Prostate gland (tissue), 2 donors: ENCODE measurements at regions not wholly inside any gene's neighbourhood (a gene's known extent, or its start where the extent isn't known, plus 50 kb on each side); places are given as distances from the start of the nearest gene placed in this dataset.

Source experiments
- DNase-seq: peaks from one replicate; pipeline ENCODE4 v3.0.0-alpha.2; 2019; ENCODE audit warnings: low spot score
- H3K27ac ChIP-seq, 2 donors: fragments of 200-600 bp; sonication (generic); 2 replicates each; pipeline ENCODE4 v1.5.1; 2017 to 2019
- H3K27me3 ChIP-seq: fragments of 200-600 bp; sonication (generic); replicated peaks from 2 replicates; pipeline ENCODE4 v1.5.1; 2019; ENCODE audit not compliant: insufficient read depth
- H3K36me3 ChIP-seq, 2 donors: fragments of 200-600 bp; sonication (generic); 1 replicate in 1 of 2; 2 replicates in 1 of 2; pipeline versions ENCODE4 v1.5.1 to v1.8.1; 2017 to 2019
- H3K4me1 ChIP-seq: fragments of 200-600 bp; sonication (generic); replicated peaks from 2 replicates; pipeline ENCODE4 v1.5.1; 2019
- H3K4me3 ChIP-seq, 2 donors: fragments of 200-600 bp; sonication (generic); 2 replicates each; pipeline ENCODE4 v1.5.1; 2017 to 2019
- H3K9me3 ChIP-seq: fragments of 200-600 bp; sonication (generic); 2 replicates; pipeline ENCODE4 v1.5.1; 2017
- POLR2A ChIP-seq: fragments of 450-650 bp; IDR thresholded peaks from one replicate; pipeline ENCODE4 v1.6.1; 2016; ENCODE audit warnings: antibody characterized with exemption, mild to moderate bottlenecking
- POLR2AphosphoS5 ChIP-seq: sonication (generic); formaldehyde crosslinking; IDR thresholded peaks from one replicate; pipeline ENCODE4 v1.6.1; 2017; ENCODE audit warnings: antibody characterized with exemption
- WGBS: methylation state at CpG from one replicate; pipeline ENCODE4 v1.1.5; 2018; 5-methylcytosine and 5-hydroxymethylcytosine counted together
- intact Hi-C: fragments of 100-400 bp; cut with DNase I; formaldehyde crosslinking; loops from one replicate; pipeline ENCODE4 v1.14.2; 2022
- TF ChIP-seq, protein P1 (sequence below), 4 experiments: fragments of 200-600 bp in 2 of 4; fragments of 450-650 bp in 2 of 4; sonication (generic) in 2 of 4; IDR thresholded peaks; 1 replicate in 3 of 4; 2 replicates in 1 of 4; pipeline ENCODE4 v1.5.1; 2016 to 2019; ENCODE audit warnings: antibody characterized with exemption in 4 of 4, mild to moderate bottlenecking in 2 of 4, moderate library complexity in 2 of 4

DNA sequence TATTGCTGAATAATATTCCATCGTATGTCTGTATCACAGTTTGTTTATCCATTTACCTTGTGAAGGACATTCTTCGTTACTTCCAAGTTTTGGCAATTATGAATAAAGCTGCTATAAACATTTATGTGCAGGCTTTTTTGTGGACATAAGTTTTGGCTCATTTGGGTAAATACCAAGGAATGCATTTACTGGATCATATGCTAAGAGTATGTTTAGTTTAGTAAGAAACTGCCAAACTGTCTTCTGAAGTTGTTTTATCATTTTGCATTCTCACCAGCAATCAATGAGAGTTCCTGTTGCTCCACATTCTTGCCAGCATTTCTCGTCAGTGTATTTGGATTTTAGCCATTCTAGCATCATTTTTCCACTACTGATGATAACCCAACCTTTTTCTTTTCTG lies 232.7 kb upstream of the NR3C2 start:
- H3K27me3 ChIP-seq: no peaks in the 10 kb centered on the region
- no peak overlapping the region for H3K27ac ChIP-seq
- TF ChIP-seq, protein P1, sequence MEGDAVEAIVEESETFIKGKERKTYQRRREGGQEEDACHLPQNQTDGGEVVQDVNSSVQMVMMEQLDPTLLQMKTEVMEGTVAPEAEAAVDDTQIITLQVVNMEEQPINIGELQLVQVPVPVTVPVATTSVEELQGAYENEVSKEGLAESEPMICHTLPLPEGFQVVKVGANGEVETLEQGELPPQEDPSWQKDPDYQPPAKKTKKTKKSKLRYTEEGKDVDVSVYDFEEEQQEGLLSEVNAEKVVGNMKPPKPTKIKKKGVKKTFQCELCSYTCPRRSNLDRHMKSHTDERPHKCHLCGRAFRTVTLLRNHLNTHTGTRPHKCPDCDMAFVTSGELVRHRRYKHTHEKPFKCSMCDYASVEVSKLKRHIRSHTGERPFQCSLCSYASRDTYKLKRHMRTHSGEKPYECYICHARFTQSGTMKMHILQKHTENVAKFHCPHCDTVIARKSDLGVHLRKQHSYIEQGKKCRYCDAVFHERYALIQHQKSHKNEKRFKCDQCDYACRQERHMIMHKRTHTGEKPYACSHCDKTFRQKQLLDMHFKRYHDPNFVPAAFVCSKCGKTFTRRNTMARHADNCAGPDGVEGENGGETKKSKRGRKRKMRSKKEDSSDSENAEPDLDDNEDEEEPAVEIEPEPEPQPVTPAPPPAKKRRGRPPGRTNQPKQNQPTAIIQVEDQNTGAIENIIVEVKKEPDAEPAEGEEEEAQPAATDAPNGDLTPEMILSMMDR (IDR thresholded peaks at IDR 0.05): no peak
- TF ChIP-seq POLR2AphosphoS5: peak; percentile 29
- no peak for DNase-seq
- no peaks in the 10 kb centered on the region for H3K9me3 ChIP-seq
- 42% methylated on average over 3 of the region's 3 CpGs for WGBS
- intact Hi-C loops: no loop called here
- no peaks in the 10 kb centered on the region for H3K36me3 ChIP-seq
- no peaks in the 10 kb centered on the region for H3K4me1 ChIP-seq
- no peak overlapping the region for H3K4me3 ChIP-seq

DNA sequence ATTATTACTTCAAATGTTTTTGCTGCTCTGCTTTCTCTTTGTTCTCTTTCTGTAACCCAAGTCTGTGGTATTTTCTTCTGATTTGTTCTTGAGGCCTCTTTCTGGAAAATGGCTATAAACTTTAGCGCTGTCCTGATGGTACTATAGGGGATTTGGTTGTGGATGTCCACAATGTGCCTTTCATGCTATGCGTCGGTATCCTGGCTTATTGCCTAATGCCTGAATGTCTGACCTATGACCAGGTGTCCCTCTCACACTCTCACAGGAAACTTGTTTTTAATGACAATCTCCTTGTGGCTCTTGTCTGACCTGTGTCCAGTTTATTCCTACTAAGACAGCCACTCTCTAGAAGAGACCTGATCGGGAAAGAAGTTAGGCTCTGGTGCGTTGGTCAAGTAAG lies 222.4 kb upstream of the NR3C2 start:
- TF ChIP-seq POLR2A (no peak), POLR2AphosphoS5 (no peak)
- TF ChIP-seq, protein P1 (IDR thresholded peaks at IDR 0.05): no peak
- H3K36me3 ChIP-seq: no peaks in the 10 kb centered on the region

DNA sequence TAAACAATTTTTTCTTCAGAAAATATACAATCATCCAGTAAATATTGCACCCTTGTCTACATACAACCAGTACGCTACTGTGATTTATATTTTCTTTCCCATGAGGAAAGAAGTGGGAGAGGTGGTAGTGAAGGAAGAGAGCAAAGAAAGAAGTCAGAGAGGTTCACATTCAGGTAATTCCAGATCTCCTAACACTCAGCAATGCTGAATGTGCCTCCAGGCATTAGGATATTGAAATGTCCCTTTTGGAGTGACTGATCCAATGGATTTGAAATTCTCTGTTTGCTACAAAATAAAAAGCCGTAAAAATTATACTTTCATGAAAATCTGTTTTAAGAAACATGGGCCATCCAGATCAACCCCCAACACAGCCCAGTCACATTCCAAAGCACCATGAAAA lies 211.9 kb upstream of the NR3C2 start:
- H3K4me3 ChIP-seq: no peak overlapping the region
- DNase-seq: no peak
- 94% methylated on average over 2 of the region's 2 CpGs for WGBS
- intact Hi-C loops: no loop called here
- TF ChIP-seq POLR2AphosphoS5 (no peak), POLR2A (no peak)
- TF ChIP-seq, protein P1 (IDR thresholded peaks at IDR 0.05): no peak
- no peak overlapping the region for H3K27ac ChIP-seq
- no peaks in the 10 kb centered on the region for H3K9me3 ChIP-seq
- H3K4me1 ChIP-seq: no peaks in the 10 kb centered on the region
- no peaks in the 10 kb centered on the region for H3K36me3 ChIP-seq
- no peaks in the 10 kb centered on the region for H3K27me3 ChIP-seq

More for the DNA sequence above, 222.4 kb upstream of the NR3C2 start:
- H3K4me1 ChIP-seq: no peaks in the 10 kb centered on the region
- H3K27ac ChIP-seq: no peak overlapping the region
- 94% methylated on average over 5 of the region's 5 CpGs for WGBS
- no peak overlapping the region for H3K4me3 ChIP-seq
- no peaks in the 10 kb centered on the region for H3K27me3 ChIP-seq
- intact Hi-C loops: no loop called here
- no peak for DNase-seq
- no peaks in the 10 kb centered on the region for H3K9me3 ChIP-seq

DNA sequence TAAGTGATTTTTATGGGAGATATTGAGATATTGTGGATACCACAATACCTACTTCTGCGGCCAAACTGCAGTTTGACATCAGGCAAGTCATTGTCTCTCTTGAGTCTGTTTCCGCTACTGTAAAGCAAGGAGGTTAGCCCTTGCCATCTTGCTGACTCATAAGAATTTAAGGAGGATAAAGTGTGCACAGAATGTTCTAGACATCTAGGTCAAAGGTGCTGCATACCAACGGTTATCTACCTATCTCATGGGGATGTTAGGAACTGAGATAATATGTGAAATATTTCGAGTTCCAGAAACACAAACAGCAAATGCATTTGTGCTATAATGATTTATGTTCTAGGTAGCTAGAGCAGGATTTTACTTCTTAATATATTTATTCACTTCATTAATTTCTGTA lies 211.5 kb upstream of the NR3C2 start:
- DNase-seq: no peak
- intact Hi-C loops: no loop called here
- TF ChIP-seq, protein P1 (IDR thresholded peaks at IDR 0.05): no peak
- TF ChIP-seq POLR2AphosphoS5: no peak
- TF ChIP-seq POLR2A: no peak
- no peaks in the 10 kb centered on the region for H3K4me1 ChIP-seq
- H3K36me3 ChIP-seq: no peaks in the 10 kb centered on the region
- H3K27me3 ChIP-seq: no peaks in the 10 kb centered on the region
- H3K4me3 ChIP-seq: no peak overlapping the region
- no peaks in the 10 kb centered on the region for H3K9me3 ChIP-seq
- H3K27ac ChIP-seq: no peak overlapping the region
- 71% methylated on average over 4 of the region's 4 CpGs for WGBS

DNA sequence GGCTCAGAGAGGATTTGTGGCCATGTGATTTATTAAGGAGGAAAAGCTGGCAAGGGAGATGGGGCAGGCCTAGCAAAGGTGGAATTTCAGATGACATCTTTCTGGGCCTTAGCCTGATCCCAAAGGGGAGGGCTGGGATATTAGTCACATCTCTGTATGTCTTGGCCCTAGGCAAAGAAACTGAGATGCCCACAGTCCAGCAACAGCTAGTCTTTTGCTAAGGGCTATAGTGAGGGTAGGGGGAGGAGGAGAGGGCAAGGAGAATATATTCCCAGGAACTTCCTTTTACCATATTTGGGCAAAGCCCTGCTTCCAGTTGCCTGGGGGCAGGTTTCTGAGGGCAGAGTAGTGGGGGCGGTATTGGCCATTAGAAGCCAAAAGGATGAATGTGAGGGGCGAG lies 209.8 kb upstream of the NR3C2 start:
- no peak for DNase-seq
- no peak overlapping the region for H3K4me3 ChIP-seq
- H3K4me1 ChIP-seq: no peaks in the 10 kb centered on the region
- H3K27ac ChIP-seq: no peak overlapping the region
- intact Hi-C loops: no loop called here
- TF ChIP-seq POLR2AphosphoS5: no peak
- 75% methylated on average over 2 of the region's 2 CpGs for WGBS
- H3K9me3 ChIP-seq: no peaks in the 10 kb centered on the region
- no peaks in the 10 kb centered on the region for H3K27me3 ChIP-seq
- no peaks in the 10 kb centered on the region for H3K36me3 ChIP-seq
